Stimulated activated CD4-positive, alpha-beta T cell treated with anti-CD3 and anti-CD28 coated beads, Interleukin-15, amount 100 ng/mL, for 24 hours (primary cell): ENCODE measurements at regions not wholly inside any gene's neighbourhood (a gene's known extent, or its start where the extent isn't known, plus 50 kb on each side); places are given as distances from the start of the nearest gene placed in this dataset.
"Not testable (repeated sequence)": the region's sequence is repeated elsewhere in the genome, so short reads cannot be mapped to it uniquely, and the experiment has no call there.

ENCODE experiments used
- DNase-seq: peaks from one replicate; pipeline ENCODE4 v3.0.0-alpha.2; 2020

GRCh38 chrX:45524805-45525204 is 324.1 kb upstream of the DIPK2B start:
- no peak for DNase-seq

GRCh38 chrX:45524296-45524695 is 323.6 kb upstream of the DIPK2B start:
- no peak for DNase-seq

DNA sequence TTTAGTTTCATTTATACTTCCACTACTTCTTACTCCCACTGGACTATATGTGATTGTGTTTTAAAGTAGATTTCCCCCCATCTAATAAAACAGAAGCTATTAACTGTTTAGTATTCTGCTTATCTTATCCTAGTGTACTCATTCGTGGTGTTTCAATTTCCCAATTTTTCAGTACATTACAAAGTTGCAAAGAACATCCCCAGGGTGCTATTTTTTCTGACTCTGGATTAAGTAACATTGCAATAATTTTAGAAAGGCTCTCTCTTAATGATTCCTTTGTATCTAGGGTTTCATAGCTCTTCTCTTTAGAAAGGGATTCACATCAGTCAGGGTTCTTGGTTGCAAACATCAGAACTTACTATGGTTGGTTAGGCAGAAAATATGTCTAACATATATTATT is 317.9 kb upstream of the DIPK2B start:
- DNase-seq, result no peak

GRCh38 chrX:45517090-45517973 is 316.7 kb upstream of the DIPK2B start:
- no peak for DNase-seq

DNA sequence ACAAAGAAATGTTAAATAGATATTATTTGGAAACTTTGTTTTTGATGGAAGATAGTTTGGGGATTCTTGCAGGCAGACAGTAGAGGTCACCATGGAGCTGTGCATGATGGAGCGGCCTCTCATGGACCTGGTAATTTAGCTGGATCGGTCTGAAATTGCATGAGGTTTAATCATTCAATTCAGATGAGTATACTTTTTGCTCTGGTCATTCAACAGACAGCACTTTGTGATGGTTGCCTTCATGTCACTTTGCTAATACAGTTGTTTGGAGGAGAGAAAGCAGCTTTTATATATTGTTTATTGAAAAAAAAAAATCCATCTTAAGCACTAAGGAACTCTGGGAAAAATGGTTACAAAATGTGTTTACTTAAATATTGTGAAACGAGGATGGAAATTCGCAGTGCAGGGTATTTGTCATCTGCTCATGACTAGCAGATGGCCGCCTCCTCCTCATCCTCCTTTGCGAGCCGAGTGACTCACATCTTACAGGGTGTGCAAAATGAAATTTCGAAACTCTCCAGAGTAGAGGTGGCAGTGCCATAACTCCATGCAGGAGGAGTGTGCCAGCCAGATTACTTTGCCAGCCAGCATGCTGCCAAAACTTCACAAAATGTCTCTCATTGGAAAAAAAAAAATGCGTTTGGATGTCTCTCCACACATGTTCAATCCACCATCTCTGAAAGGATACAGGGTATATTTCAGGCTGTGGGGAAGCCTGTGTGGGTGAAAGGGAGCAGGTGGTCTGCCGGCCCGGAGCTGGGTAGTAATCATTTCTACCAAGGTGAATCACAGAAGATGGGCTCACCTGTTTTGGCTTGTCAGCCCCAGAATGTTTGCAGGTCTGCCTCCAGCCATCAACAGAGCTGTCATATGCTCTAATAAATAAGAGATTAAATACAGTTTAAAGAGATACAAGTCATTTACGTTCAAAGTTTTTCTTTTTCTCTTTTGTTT is 314.9 kb upstream of the DIPK2B start:
- DNase-seq, result peak; percentile 52

DNA sequence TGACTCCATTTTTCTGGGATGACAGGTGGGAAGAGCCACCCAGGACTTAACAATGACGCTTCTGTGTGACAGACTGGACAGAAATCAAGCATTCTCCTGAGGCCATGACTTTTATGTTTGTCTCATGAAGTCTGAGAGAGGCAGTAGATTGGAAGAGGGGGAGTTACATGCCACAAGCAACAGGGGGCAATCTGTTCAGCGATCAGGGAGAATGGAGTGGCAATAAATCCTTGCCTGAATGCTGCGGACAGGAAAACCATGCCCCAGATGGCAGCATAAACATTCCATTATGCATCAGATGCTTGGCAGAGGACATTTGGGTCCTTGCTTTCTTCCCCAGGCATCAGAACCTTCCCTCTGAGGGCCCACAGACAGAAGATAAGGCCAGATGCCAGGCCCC is 312.4 kb upstream of the DIPK2B start:
- no peak for DNase-seq

DNA sequence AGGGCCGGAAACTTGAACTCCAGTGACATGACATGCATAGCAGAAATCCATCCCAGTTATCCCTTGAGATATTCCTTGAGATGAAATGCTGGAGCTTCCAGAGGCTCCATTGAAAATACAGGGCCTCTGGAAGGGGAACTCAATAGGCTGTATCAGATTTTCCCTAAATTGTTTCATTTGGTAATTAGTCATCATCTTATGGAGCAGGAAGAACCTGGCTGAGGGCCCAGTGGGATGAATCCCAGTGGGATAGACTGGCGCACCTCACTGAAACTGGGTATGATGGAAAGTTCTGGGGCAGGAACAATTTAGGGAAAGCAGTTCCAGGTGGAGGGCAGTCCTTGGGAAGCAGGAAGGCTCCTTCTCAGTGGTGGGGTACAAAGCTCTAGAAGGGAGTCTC is 307.8 kb upstream of the DIPK2B start:
- no peak for DNase-seq

GRCh38 chrX:45506149-45506730 is 305.6 kb upstream of the DIPK2B start:
- no peak for DNase-seq

DNA sequence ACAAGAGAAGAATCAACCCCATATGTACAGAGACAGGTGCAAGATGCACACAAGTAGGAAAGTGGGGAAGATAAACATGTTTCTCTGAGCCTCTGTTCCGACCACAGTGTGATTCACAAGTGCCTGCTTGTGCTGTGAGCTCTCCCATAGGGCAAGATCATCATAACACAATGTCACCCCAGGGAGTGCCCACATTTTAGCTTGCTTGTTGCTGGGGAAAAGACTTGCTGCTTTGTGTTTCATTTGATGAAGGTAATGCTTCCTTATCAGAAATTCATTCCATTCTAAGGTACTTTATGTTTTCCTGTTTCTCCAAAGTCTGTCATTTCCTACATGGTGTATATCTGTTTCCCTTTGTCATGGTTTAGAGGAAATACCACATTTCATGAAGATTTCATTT is 304.5 kb upstream of the DIPK2B start:
- DNase-seq, result peak; percentile 5

DNA sequence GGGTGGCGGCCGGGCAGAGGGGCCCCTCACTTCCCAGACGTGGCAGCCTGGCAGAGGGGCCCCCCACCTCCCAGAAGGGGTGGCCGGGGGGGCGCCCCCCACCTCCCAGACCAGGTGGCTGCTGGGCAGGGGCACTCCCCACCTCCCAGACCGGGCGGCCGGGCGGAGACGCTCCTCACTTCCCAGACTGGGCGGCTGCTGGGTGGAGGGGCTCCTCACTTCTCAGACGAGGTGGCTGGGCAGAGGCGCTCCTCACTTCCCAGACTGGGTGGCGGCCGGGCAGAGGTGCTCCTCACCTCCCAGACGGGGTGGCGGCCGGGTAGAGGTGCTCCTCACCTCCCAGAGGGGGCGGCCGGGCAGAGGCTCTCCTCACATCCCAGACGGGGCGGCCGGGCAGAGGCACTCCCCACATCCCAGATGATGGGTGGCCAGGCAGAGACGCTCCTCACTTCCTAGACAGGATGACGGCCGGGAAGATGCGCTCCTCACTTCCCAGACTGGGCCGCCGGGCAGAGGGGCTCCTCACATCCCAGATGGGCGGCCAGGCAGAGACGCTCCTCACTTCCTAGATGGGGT is 303.2 kb upstream of the DIPK2B start:
- DNase-seq, result not testable (repeated sequence)

DNA sequence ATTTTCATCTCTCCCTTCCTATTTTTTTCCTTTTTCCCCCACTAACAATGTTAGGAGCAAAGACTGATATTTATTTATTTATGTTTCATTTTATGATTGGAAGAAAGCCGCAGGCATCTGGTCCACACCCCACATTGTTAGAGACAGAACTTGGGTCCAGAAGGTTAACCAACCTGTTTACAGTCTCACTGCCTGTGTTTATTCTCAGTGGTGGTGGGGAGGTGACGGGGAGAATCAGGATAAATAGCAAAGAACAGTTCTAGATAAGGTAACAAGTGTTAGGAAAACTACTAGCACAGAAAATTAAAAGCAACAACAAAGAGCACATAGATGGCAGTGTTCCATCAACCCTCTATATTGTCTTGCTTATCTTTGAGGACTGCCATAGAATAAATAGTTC is 301.7 kb upstream of the DIPK2B start:
- no peak for DNase-seq

- no peak for DNase-seq
These were observed 296.6 kb upstream of the DIPK2B start for GRCh38 chrX:45497290-45497689.

GRCh38 chrX:45485719-45486118 is 285.0 kb upstream of the DIPK2B start:
- no peak for DNase-seq

GRCh38 chrX:45479835-45480422 is 279.3 kb upstream of the DIPK2B start:
- DNase-seq, result no peak

- no peak for DNase-seq
These were observed 278.6 kb upstream of the DIPK2B start for GRCh38 chrX:45479196-45479834.

DNA sequence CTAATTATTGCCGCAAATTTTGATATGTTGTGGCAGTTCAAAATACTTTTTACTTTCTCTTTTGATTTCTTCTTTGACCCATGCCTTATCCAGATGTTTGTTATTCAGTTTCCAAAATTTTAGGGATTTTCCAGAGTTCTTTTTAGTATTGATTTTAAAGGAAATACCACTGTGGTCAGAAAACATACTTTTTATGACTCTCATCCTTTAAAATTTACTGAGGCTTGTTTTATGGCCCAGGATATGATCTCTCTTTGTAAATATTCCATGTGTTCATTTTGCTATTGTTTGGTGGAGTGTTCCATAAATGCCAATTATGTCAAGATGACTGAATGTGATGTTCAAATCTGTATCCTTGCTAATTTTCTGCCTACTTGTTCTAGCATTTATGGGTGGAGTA is 272.3 kb upstream of the DIPK2B start:
- DNase-seq, result no peak

- not testable (repeated sequence) for DNase-seq
These were observed 266.9 kb upstream of the DIPK2B start for GRCh38 chrX:45467537-45467936.

DNA sequence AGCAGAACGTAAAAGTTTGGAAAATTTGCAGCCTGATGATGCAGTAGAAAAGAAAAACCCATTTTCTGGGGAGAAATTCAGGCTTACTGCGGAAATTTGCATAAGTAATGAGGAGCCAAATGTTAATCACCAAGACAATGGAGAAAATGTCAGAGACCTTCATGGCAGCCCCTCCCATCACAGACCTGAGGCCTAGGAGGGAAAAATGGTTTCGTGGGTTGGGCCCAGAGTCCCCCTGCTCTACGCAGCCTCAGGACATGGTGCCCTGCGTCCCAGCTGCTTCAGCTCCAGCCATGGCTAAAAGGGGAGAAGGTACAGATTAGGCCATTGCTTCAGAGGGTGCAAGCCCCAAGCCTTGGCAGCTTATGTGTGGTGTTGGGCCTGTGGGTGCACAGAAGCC is 255.1 kb upstream of the DIPK2B start:
- not testable (repeated sequence) for DNase-seq

DNA sequence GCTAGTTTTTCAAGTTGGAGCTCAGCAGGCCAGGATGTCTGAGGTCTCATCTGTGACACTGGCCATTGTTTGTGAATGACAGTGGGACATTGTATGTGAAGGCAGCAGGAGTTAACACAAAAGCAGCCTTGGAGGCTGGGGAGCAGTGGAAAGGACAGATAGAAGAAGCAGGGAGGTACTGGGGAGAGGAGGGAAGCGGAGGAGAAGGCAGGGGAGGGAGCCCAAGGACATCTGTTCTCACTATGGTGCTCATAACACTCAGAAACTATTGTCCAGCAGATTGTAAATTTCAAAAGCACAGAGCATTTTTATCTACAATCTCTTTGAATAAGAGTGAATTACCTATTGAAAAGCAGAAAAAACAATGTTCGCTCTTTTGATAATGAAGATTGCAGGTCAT is 253.6 kb upstream of the DIPK2B start:
- DNase-seq, result no peak

DNA sequence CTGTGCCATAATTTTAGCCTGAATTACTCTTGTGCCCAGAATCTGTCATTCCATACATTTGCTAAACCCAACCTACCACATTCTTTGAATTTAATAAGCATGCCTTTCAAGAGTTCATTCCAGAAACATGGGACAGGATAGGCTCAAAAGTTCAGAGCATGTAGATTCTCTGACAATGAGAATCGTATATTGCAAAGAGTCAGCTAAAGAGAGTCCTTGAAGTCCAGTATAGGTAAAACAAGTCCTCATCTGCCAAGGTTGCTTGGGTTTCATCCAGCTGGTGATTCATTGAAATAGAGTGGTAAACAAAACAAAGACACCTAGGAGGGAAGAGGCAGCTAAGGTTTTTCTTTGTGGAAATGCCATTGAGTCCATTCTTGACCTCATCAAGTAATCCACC is 249.3 kb upstream of the DIPK2B start:
- DNase-seq, result no peak

GRCh38 chrX:45447995-45448394 is 247.3 kb upstream of the DIPK2B start:
- DNase-seq, result no peak

GRCh38 chrX:45447331-45447730 is 246.7 kb upstream of the DIPK2B start:
- DNase-seq, result no peak
